ENCODE measurements at regions not wholly inside any gene's neighbourhood (a gene's known extent, or its start where the extent isn't known, plus 50 kb on each side); places are given as distances from the start of the nearest gene placed in this dataset.

DNA sequence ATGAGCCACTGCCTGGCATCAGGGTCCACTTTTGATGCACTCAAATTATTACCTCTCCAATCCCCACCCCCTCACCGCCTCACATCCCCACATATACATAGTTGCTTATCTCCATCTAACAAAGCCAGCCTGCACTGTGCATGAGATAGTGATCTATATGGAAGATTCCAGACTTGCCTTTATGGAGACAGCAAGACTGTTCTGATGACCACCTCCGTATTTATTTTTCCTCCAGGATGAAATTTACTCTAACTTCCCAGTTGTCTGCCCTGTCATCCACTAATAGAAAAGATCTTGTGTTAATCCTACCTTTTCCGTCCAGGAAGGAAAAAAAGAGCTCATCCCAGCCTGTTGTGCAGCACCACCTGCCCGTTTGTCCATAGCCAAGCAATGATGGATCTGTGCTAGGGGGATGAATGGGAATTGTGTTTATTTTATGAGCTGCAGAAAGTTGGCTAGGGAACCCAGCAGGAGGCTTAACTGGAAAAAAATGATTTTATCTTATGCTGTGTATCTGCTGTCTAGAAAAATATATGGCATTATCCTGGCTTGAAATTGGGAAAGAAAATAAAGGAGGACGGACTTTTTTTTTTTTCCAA lies 114.5 kb downstream of the CD47 start:
- Histone ChIP-seq H3K36me3 (replicated peaks in 1 of 2; ENCODE audit: control insufficient read depth in 1 of 2, insufficient read depth in 2 of 2, low read length in 2 of 2) (no peaks in the 10 kb centered on the region), H3K4me1 (ENCODE audit: control insufficient read depth in 1 of 2, insufficient read depth in 2 of 2, low read length in 2 of 2) (peaks cover 10 to 15% of the 10 kb centered on the region in 2 donors), H3K4me3 (replicated peaks in 1 of 3; ENCODE audit: low read depth in 2 of 3, low read length in 3 of 3) (no peak overlapping the region), H3K4me2 (replicated peaks; ENCODE audit: extremely low read depth, low read length, poor library complexity, severe bottlenecking) (no peak overlapping the region), H4K20me1 (ENCODE audit: insufficient read depth, low read length) (no peaks in the 10 kb centered on the region), H2AFZ (ENCODE audit: insufficient read depth, low read depth, low read length, poor library complexity, severe bottlenecking) (peak overlapping the region; percentile 37), H3K9ac (ENCODE audit: insufficient read depth, low read length, poor library complexity, severe bottlenecking) (no peak overlapping the region), H3K27ac (ENCODE audit: low read depth in 1 of 2, low read length in 2 of 2) (no peak overlapping the region), H3K9me3 (replicated peaks in 1 of 2; ENCODE audit: control insufficient read depth in 1 of 2, insufficient read depth in 1 of 2, low read length in 2 of 2) (no peaks in the 10 kb centered on the region), H3K79me2 (ENCODE audit: insufficient read depth, low read length) (no peaks in the 10 kb centered on the region), H3K27me3 (ENCODE audit: control insufficient read depth in 2 of 2, insufficient read depth in 2 of 2, low read length in 2 of 2) (no peaks in the 10 kb centered on the region)
- Mint-ChIP-seq H3K36me3 (no peaks in the 10 kb centered on the region), H3K4me1 (peaks cover 29% of the 10 kb centered on the region), H3K27me3 (ENCODE audit: low read depth in 3 of 3) (peaks cover 0 to 3% (median 1%) of the 10 kb centered on the region in 3 donors), H3K27ac (no peak overlapping the region), H3K9me3 (no peaks in the 10 kb centered on the region), H3K4me3 (no peak overlapping the region)
- WGBS (ENCODE audit: insufficient coverage): 93% methylated on average over 3 of the region's 5 CpGs
- TF ChIP-seq, protein P1, sequence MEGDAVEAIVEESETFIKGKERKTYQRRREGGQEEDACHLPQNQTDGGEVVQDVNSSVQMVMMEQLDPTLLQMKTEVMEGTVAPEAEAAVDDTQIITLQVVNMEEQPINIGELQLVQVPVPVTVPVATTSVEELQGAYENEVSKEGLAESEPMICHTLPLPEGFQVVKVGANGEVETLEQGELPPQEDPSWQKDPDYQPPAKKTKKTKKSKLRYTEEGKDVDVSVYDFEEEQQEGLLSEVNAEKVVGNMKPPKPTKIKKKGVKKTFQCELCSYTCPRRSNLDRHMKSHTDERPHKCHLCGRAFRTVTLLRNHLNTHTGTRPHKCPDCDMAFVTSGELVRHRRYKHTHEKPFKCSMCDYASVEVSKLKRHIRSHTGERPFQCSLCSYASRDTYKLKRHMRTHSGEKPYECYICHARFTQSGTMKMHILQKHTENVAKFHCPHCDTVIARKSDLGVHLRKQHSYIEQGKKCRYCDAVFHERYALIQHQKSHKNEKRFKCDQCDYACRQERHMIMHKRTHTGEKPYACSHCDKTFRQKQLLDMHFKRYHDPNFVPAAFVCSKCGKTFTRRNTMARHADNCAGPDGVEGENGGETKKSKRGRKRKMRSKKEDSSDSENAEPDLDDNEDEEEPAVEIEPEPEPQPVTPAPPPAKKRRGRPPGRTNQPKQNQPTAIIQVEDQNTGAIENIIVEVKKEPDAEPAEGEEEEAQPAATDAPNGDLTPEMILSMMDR (IDR thresholded peaks at IDR 0.05): no peak
- intact Hi-C loops (cut with micrococcal nuclease): no loop called here
- DNase-seq: no peak

DNA sequence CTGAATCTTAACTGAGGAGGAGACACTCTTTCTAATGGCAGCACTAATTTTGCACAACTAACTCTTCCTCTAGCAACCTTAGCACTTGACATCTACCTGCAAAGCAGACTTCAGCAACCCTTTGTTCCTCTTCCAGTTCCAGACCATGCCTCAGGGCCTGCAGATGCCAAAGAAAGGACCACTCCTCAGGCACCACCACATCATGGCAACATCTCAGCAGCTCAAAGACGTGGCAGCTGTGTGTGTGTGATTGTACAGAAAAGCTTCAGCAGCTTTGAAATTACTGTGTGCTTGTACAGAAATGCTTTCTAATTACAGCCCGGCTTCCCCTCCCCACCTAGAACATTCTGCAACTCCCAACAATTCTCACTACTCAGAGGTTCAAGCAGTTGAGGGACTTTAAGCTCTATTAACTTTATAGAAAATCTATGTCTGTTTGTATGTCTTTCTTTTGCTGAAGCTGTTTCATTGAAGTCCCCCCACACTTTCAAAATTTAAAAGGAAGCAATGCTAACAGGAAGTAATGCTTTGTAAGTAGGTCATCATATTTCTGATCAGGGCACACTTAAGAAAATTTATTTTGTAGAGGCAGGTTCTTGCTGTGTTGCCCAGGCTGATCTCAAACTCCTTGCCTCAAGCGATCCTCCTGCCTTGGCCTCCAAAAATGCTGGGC lies 115.2 kb downstream of the CD47 start:
- H3K9me3 ChIP-seq (replicated peaks in 1 of 2; ENCODE audit: control insufficient read depth in 1 of 2, insufficient read depth in 1 of 2, low read length in 2 of 2): no peaks in the 10 kb centered on the region
- H3K27ac ChIP-seq (ENCODE audit: low read depth in 1 of 2, low read length in 2 of 2): no peak overlapping the region
- TF ChIP-seq, protein P1 (IDR thresholded peaks at IDR 0.05): no peak
- H3K4me1 Mint-ChIP-seq: peaks cover 27% of the 10 kb centered on the region
- no peak overlapping the region for H3K27ac Mint-ChIP-seq
- H4K20me1 ChIP-seq (ENCODE audit: insufficient read depth, low read length): no peaks in the 10 kb centered on the region
- WGBS (ENCODE audit: insufficient coverage): 82% methylated on average over 1 of the region's 3 CpGs
- H3K4me3 Mint-ChIP-seq: no peak overlapping the region
- DNase-seq: no peak
- H3K4me1 ChIP-seq (ENCODE audit: control insufficient read depth in 1 of 2, insufficient read depth in 2 of 2, low read length in 2 of 2): peaks cover 10 to 13% of the 10 kb centered on the region in 2 donors
- peak overlapping the region; percentile 37 for H2AFZ ChIP-seq (ENCODE audit: insufficient read depth, low read depth, low read length, poor library complexity, severe bottlenecking)
- H3K9ac ChIP-seq (ENCODE audit: insufficient read depth, low read length, poor library complexity, severe bottlenecking): no peak overlapping the region
- no peaks in the 10 kb centered on the region for H3K36me3 ChIP-seq (replicated peaks in 1 of 2; ENCODE audit: control insufficient read depth in 1 of 2, insufficient read depth in 2 of 2, low read length in 2 of 2)
- H3K4me3 ChIP-seq (replicated peaks in 1 of 3; ENCODE audit: low read depth in 2 of 3, low read length in 3 of 3): no peak overlapping the region
- no peaks in the 10 kb centered on the region for H3K9me3 Mint-ChIP-seq
- no peaks in the 10 kb centered on the region for H3K79me2 ChIP-seq (ENCODE audit: insufficient read depth, low read length)
- peaks cover 0 to 3% (median 3%) of the 10 kb centered on the region in 3 donors for H3K27me3 Mint-ChIP-seq (ENCODE audit: low read depth in 3 of 3)
- no peak overlapping the region for H3K4me2 ChIP-seq (replicated peaks; ENCODE audit: extremely low read depth, low read length, poor library complexity, severe bottlenecking)
- intact Hi-C loops (cut with micrococcal nuclease): no loop called here
- no peaks in the 10 kb centered on the region for H3K27me3 ChIP-seq (ENCODE audit: control insufficient read depth in 2 of 2, insufficient read depth in 2 of 2, low read length in 2 of 2)
- no peaks in the 10 kb centered on the region for H3K36me3 Mint-ChIP-seq
